ENCODE measurements at regions not wholly inside any gene's neighbourhood (a gene's known extent, or its start where the extent isn't known, plus 50 kb on each side); places are given as distances from the start of the nearest gene placed in this dataset.

GRCh38 chr2:64784168-64785061 is 130.7 kb upstream of the SERTAD2 start:
- H3F3A ChIP-seq (ENCODE audit: insufficient read depth, low read length) = no peaks in the 10 kb centered on the region
- H3K4me1 ChIP-seq (ENCODE audit: insufficient read depth, low read length, severe bottlenecking) = peaks cover 7% of the 10 kb centered on the region
- no peaks in the 10 kb centered on the region for H4K20me1 ChIP-seq (ENCODE audit: insufficient read depth, low read length)
- no peak overlapping the region for H3K4me2 ChIP-seq (ENCODE audit: low read length)
- no peak overlapping the region for H2AFZ ChIP-seq (ENCODE audit: low read length)
- H3K27me3 ChIP-seq (ENCODE audit: insufficient read depth, low read length) = no peaks in the 10 kb centered on the region
- no peak overlapping the region for H3K9ac ChIP-seq (ENCODE audit: low read length)
- H3K4me3 ChIP-seq (ENCODE audit: low read depth, low read length, poor library complexity, severe bottlenecking) = no peak overlapping the region
- H3K79me2 ChIP-seq (ENCODE audit: insufficient read depth, low read length) = no peaks in the 10 kb centered on the region
- H3K36me3 ChIP-seq (ENCODE audit: insufficient read depth, low read length) = no peaks in the 10 kb centered on the region
- H3K27ac ChIP-seq (ENCODE audit: low read depth, low read length, poor library complexity, severe bottlenecking) = no peak overlapping the region
- no peaks in the 10 kb centered on the region for H3K9me3 ChIP-seq (ENCODE audit: low read length)
- TF ChIP-seq EZH2 (IDR thresholded peaks at IDR 0.05; ENCODE audit: borderline replicate concordance, low read length) (no peak), CTCF (IDR thresholded peaks at IDR 0.05; ENCODE audit: low read length) (no peak)
- no peaks in the 10 kb centered on the region for H3K9me2 ChIP-seq (ENCODE audit: low read depth, low read length)

GRCh38 chr2:64785245-64785644 is 131.5 kb upstream of the SERTAD2 start:
- no peaks in the 10 kb centered on the region for H3K9me2 ChIP-seq (ENCODE audit: low read depth, low read length)
- no peaks in the 10 kb centered on the region for H3K36me3 ChIP-seq (ENCODE audit: insufficient read depth, low read length)
- H4K20me1 ChIP-seq (ENCODE audit: insufficient read depth, low read length) = no peaks in the 10 kb centered on the region
- H3K79me2 ChIP-seq (ENCODE audit: insufficient read depth, low read length) = no peaks in the 10 kb centered on the region
- H3K4me1 ChIP-seq (ENCODE audit: insufficient read depth, low read length, severe bottlenecking) = peaks cover 7% of the 10 kb centered on the region
- no peak overlapping the region for H3K4me3 ChIP-seq (ENCODE audit: low read depth, low read length, poor library complexity, severe bottlenecking)
- H3F3A ChIP-seq (ENCODE audit: insufficient read depth, low read length) = no peaks in the 10 kb centered on the region
- no peaks in the 10 kb centered on the region for H3K27me3 ChIP-seq (ENCODE audit: insufficient read depth, low read length)
- H3K27ac ChIP-seq (ENCODE audit: low read depth, low read length, poor library complexity, severe bottlenecking) = no peak overlapping the region
- TF ChIP-seq CTCF (IDR thresholded peaks at IDR 0.05; ENCODE audit: low read length) (no peak), EZH2 (IDR thresholded peaks at IDR 0.05; ENCODE audit: borderline replicate concordance, low read length) (no peak)
- H3K9me3 ChIP-seq (ENCODE audit: low read length) = no peaks in the 10 kb centered on the region
- H3K4me2 ChIP-seq (ENCODE audit: low read length) = no peak overlapping the region
- no peak overlapping the region for H2AFZ ChIP-seq (ENCODE audit: low read length)
- H3K9ac ChIP-seq (ENCODE audit: low read length) = no peak overlapping the region

GRCh38 chr2:64786343-64787018 is 132.8 kb upstream of the SERTAD2 start:
- no peaks in the 10 kb centered on the region for H3K79me2 ChIP-seq (ENCODE audit: insufficient read depth, low read length)
- H3K4me2 ChIP-seq (ENCODE audit: low read length) = no peak overlapping the region
- no peaks in the 10 kb centered on the region for H3K9me3 ChIP-seq (ENCODE audit: low read length)
- H3K4me1 ChIP-seq (ENCODE audit: insufficient read depth, low read length, severe bottlenecking) = peaks cover 7% of the 10 kb centered on the region
- no peak for TF ChIP-seq CTCF (IDR thresholded peaks at IDR 0.05; ENCODE audit: low read length)
- no peak for TF ChIP-seq EZH2 (IDR thresholded peaks at IDR 0.05; ENCODE audit: borderline replicate concordance, low read length)
- no peak overlapping the region for H3K27ac ChIP-seq (ENCODE audit: low read depth, low read length, poor library complexity, severe bottlenecking)
- no peaks in the 10 kb centered on the region for H3K9me2 ChIP-seq (ENCODE audit: low read depth, low read length)
- no peaks in the 10 kb centered on the region for H3K36me3 ChIP-seq (ENCODE audit: insufficient read depth, low read length)
- H4K20me1 ChIP-seq (ENCODE audit: insufficient read depth, low read length) = no peaks in the 10 kb centered on the region
- no peak overlapping the region for H3K9ac ChIP-seq (ENCODE audit: low read length)
- H2AFZ ChIP-seq (ENCODE audit: low read length) = no peak overlapping the region
- H3K27me3 ChIP-seq (ENCODE audit: insufficient read depth, low read length) = no peaks in the 10 kb centered on the region
- H3K4me3 ChIP-seq (ENCODE audit: low read depth, low read length, poor library complexity, severe bottlenecking) = no peak overlapping the region
- H3F3A ChIP-seq (ENCODE audit: insufficient read depth, low read length) = no peaks in the 10 kb centered on the region

Measured in OCI-LY1 (cell line).